Stimulated activated CD8-positive, alpha-beta memory T cell treated with anti-CD3 and anti-CD28 coated beads, Interleukin-2, amount 100 ng/mL, for 1 hour (primary cell): ENCODE measurements at regions not wholly inside any gene's neighbourhood (a gene's known extent, or its start where the extent isn't known, plus 50 kb on each side); places are given as distances from the start of the nearest gene placed in this dataset.

Experiments
- DNase-seq, 2 donors: peaks; one replicate each; pipeline ENCODE4 v3.0.0-alpha.2; 2020; ENCODE audit warnings: low read depth in 2 of 2

- DNase-seq: peak; percentile 90 to 95
Measured at GRCh38 chr2:41840702-41841551, 206.9 kb upstream of the PKDCC start.

DNA sequence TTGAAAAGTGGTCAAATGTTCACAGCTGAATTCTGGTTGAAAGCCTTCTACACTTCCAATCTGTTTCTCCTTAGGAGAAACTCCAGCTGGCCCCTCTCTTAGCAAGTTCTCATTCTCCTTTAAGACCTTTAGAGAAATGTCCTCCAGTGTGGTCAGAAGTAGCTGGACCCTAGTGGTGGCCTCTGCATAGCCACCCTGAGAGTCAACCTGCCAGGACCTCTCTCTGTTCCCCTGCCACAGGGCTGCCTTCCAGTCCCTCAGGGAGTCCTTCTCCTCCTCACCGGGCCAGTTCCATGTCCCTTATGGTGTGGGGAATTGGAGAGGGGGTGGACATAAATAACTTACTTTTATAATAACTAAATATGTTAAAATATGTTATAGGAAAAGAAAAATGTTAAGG is 200.9 kb upstream of the PKDCC start:
- no peak for DNase-seq

DNA sequence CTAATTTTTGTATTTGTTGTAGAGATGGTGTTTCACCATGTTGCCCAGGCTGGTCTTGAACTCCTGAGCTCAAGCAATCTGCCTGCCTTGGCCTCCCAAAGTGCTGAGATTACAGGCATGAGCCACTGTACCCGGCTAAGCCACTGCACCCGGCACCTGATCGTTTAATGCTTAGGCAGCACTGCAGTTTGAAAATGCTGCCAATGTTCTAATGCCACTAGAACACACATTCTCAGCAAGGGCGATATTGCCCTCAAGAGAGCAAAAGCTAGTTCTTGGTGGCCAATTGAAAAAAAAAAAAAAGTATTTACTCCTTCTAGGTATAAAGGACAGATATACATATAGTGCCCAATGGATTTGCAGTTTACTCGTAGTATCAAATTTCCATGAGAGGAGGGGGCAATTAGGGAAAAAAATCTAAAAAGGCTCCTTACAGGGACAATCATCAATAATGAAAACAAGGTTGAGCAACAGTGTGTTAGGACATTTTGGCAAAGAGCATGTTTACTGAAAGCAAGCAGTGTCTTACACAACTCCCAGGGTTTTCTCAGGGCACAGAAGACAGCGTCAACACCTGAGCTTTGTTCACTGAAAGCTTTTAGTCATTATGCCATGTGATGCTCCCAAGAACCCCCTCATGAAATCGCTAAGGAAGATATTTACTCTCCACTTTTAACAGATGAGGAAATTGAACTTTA is 199.9 kb upstream of the PKDCC start:
- no peak for DNase-seq

DNA sequence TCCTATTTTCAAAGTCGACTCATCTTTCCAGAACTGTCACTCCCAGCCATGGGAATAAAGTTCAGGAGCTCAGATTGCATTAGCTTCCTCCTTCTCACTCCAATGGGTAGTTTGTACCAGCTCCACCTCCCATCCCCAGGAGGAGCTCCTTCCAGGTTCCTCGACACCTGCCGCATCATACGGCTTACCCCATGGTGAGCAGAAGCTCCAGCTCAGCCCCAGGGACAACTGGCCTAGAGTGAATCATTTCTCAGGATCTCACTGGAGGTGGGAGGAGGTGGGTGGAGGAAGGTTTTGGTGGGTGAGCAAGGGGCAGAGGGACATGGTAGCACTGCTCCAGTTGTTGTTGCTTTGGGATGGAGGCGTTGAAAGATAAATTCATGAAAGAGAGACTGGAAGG is 196.3 kb upstream of the PKDCC start:
- DNase-seq: no peak

DNA sequence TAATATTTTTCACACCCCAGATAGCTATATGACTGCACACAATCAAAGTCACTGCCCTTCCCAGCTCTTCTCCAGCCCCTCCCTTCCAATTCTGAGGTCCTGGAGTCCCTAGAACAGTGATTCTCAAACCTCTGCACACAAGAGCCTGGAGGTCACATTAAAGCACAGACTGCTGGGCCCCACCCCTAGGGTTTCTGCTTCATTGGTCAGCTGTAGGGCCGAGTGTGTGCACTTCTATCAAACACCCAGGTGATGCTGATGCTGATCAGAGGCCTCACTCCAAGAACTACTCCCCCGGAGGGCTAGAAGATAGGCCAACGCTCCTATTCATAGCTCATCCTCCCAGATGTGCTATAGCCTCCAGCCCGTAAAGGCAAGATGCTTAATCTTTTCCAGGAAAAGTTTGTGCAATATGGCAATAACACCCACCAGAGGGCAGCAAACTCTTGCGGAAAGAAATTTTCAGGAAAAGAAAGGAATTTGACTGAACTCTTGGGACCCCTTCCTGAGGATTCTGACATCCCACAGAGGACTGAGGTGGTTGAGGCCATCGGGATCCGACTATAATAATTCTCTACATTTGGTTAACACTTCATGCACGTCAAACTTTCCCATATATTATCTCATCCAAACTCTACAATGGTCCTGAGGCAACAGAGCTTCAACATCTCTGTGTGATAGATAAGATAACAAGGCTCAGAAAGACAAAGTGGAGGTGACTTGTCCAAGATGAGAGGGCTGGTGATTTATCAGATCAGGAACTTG is 194.2 kb upstream of the PKDCC start:
- DNase-seq: no peak

DNA sequence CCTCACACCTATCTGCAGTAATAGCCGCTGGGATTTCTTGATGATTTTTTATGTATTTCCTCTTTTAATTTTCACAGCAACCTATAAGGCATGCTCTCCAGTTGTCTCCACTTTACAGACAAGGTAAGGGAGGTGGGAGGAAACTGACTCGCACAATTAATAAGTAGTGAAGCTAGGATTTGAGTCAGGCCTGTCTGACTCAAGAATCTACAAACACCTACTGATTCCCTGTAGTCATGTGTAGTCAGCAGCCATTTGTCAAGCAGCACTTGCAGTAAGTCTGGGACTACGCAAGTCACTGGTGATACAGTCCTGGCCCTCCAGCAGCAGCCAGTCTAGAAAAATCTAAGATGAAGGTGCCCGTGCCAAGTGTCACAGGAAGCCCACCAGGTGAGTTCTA is 193.6 kb upstream of the PKDCC start:
- DNase-seq: no peak

- no peak for DNase-seq
Measured at GRCh38 chr2:41856946-41857345, 190.9 kb upstream of the PKDCC start.

DNA sequence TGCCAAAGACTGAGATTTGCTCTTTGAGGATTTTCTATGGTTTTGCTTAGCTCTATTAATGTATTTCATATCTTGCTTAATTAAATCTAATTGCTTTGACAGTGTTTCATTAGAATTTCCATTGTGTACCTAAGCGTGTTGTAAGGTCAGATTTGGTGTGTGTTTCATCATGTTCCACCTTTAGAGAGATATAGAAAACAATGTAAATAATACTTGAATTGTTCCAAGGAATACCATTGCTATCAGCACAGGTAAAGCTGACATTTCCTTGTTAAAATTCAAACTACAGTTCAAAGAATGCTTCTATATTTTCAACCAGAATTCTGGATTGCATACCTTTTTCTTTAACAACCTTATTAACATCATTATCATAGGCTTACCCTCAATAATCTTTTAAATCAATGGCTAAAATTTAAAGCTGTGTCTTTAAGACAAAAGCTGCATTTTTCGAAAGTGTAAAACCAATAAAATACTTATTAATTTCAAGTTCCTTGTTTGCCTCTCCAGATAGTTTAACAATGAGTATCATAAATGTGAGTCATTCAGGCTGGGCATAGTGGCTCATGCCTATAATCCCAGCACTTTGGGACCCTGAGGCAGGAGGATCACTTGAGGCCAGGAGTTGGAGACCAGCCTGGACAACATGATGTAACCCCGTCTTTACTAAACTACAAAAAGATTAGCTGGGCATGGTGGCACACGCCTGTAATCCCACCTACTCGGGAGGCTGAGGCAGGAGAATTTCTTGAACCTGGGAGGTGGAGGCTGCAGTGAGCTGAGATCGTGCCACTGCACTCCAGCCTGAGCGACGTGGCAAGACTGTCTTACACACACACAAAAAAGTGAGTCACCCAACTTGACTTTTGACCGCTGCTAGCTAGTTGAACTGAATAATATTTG is 188.0 kb upstream of the PKDCC start:
- no peak for DNase-seq

- DNase-seq: no peak
Measured at GRCh38 chr2:41863062-41863461, 184.8 kb upstream of the PKDCC start.

DNA sequence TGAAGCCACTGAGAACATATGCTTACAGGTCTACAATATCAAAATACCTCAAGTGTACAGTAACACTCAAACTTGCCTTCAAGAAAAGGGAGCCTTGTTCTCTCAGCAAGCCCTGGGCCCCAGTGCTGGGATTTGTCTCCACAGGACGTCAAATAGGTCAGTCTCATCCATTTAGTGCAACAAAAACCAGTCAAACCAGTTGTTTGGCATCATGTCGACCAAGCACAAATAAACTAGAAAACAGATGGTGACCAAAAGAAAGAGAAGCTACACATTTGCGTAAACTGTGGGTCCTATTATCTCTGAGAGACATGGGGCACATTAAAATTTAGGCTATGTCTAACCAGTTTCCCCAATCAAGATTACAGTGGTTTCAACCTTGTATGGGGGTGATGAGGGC is 182.6 kb upstream of the PKDCC start:
- no peak for DNase-seq

DNA sequence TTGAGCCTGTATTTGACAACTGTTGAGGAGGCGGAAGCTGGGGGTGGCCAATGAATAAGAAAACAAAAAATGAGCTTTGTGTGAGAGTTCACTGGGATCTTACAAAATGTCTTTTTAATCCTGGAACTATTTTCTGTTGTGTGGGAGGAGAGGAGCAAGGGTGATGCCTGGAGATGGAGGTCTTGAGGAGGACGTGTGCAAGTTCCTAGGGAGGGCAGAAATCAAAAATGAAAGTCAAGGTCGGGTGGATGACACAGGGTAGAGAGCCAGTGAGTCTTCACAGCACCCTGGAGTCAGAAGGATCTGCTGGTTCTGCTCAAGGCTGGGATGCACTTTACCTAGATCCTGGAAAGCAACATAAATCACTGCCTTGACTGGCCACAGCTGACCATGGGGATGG is 180.3 kb upstream of the PKDCC start:
- DNase-seq: no peak

DNA sequence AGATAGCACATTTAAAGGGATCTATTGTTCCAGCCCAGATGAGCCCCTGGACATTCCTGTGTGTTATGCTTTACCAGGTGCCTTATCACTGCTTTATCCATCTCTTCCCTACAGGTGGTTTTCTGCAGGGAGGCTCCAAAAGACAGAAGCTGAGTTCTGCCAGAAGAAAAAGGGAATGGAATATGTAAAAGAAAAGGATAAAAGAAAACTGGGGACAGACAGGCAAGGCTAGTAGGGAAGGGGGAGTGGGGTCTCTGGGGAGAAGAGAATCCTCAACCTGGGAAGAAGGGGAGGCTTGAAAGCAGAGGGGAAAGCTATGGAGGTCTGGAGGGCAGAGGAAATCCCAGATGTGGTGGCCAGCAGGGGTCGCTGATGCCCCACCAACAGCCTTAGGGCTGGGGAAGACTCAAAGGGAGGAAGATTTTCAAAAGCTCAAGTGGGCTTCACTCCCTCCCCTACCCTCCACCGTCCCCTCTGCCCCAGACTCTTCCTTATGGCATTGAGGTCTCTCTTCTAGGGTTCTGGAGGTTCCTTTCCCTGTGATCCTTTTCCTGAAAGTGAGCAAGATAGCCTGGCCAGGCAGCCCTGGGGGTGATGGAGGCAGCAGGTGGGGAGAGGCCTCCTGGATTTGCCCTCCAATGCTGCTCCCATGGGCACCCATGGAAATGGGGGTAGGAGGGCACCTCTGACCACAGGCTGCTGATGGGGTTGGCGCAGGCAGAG is 178.1 kb upstream of the PKDCC start:
- peak; percentile 45 to 50 for DNase-seq

GRCh38 chr2:41870265-41870585 is 177.6 kb upstream of the PKDCC start:
- no peak for DNase-seq

DNA sequence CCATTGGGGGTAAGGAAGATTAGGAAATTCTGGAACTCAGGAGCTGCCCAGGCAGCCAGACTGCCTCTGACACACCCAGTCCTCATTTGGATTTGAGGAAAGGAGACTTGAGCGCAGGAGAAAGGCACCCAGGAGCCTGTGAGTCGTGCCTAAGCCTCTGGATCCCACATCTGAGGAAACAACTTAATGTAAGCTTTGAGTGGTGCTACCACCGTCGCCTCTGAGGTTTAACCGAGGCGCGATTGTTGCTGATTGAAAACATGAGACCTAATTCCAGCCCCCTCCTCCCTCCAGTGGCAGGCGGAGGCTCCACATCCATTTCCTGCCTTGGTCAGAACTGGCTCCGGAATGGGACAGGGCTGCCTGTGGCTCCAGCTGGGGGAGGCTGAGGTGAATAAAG is 176.7 kb upstream of the PKDCC start:
- DNase-seq: no peak

- no peak for DNase-seq
Measured at GRCh38 chr2:41872646-41873045, 175.2 kb upstream of the PKDCC start.

GRCh38 chr2:41873102-41874031 is 174.5 kb upstream of the PKDCC start:
- DNase-seq: no peak

- DNase-seq: no peak
Measured at GRCh38 chr2:41877114-41877678, 170.6 kb upstream of the PKDCC start.

- no peak for DNase-seq
Measured at GRCh38 chr2:41878056-41878455, 169.8 kb upstream of the PKDCC start.

DNA sequence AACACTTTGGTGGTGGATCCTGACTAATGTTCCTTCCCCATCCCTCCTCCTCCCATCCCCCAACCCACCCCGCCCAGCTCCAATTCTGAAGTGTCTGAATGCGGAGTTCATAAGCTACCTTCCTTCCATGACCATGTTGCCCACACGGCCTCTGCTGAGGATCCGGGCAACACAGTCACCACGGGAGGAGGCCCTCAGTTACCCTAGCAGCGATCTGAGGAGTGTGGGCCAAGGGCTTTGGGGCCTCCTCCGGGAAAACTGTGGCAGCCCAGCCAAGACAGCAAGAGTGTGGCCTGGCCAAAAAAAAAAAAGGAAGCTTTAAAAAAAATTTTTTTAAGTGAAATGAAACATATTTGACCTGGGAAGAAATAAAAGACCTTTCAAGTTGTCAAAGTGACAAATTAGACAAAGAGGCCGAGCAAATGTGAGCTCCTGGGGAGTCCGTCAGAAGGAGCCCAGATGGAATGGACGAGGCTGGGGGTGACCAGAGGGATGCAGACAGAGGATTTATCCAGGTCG is 169.0 kb upstream of the PKDCC start:
- no peak for DNase-seq
